Stimulated activated CD8-positive, alpha-beta memory T cell treated with anti-CD3 and anti-CD28 coated beads, Interleukin-4, amount 100 ng/mL, for 1 hour (primary cell): ENCODE measurements at regions not wholly inside any gene's neighbourhood (a gene's known extent, or its start where the extent isn't known, plus 50 kb on each side); places are given as distances from the start of the nearest gene placed in this dataset.

Experiments
- DNase-seq, 2 donors: peaks; one replicate each; pipeline ENCODE4 v3.0.0-alpha.2; 2020; ENCODE audit warnings: low read depth in 2 of 2, low spot score in 1 of 2

GRCh38 chr15:98382139-98382538, 266.2 kb upstream of the IGF1R start:
- DNase-seq = no peak

DNA sequence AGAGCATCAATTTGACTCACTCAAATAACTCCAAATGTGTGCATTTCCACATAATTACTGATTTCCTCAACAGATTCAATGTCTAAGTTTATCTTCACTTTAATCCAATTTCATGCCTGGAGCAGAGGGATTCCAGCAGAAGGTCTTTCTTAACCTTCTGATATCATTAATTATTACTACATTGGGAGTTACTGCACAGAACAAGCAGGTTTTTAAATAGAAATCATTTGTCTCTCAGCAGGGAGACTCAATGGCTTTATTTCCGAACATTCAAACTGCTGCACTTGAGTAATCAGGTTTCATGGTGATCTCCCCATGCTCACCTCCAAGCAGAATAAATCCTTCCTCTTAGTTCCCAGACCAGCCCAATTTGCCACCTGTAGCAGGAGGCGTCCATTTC, 264.8 kb upstream of the IGF1R start:
- no peak for DNase-seq

DNA sequence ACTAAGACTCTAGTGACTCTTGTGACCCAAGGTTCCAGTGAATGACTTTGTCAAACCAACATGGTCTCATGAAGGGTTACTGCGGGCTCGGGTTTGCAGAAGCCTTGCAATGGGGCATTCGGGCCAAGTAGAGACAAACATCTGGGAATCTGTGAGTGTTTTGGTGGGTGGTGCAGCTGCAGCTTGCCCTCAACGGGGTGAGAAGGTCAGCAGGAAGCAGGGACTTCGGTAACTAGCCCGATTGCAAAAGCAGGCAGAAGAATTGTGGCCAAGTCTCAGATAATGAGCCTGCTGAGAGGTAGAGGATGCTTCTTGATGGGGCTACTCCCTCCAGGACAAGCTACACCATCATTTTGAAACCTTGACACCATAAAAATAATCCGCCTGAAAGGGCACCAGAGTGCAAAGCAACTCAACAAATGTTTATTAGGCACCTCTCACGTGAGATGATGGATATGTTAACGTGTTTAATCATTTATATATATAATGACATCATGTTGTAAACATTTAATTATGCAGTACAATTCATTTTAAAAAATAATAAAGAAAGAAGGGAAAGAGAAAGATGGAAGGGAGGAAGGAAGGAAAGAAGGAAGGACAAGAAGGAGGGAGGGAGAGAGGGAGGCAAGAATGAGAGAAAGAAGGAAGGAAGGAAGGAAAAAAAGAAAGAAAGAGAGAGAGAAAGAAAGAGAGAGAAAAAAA, 263.9 kb upstream of the IGF1R start:
- no peak for DNase-seq

DNA sequence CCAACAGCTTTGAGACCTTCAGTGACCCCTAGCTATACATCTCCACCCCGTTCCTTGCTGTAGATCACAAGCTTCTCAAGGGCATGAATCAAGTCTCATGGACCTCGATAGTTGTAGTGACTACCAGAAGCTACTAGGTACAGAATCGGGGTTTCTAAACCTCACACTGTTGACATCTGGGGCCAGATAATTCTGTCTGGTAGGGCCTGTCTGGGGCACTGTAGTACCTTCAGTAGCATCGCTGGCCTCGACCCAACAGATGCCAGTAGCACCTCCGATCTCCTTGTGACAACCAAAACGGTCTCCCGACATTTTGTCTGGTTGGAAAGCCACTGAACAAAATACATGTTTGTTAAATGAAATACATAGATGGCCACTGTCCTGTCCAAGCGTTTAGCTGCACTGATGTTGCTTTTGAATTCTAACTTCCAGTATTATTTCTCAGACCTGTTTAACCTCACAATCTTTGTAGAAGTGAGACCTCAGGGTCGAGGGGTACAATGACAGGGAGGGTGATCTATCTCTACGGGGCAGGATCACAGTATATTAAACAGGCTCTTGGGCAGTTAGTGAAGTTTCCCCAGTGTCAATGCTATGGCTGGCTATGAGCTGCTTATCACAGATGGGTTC, 262.5 kb upstream of the IGF1R start:
- DNase-seq = no peak

DNA sequence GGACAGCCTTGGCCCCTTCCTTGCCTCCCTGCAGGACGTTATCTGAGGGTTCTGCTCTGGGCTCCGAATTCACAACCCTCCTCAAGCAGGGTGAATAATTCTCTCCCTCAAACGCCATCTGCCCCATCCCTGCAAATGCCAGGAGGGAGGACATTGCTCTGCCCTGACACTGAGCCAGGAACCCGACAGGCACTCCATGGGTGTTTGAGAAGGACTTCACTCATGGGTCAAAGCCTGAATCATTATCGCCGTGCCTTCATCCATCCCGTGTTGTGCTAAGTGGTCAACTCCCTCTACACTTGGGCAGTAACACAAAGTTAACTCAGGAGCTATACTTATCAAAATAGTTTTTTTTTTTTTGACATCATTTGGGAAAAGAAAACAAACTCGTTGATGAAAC, 261.8 kb upstream of the IGF1R start:
- DNase-seq = no peak

GRCh38 chr15:98387866-98388265, 260.5 kb upstream of the IGF1R start:
- DNase-seq = no peak

DNA sequence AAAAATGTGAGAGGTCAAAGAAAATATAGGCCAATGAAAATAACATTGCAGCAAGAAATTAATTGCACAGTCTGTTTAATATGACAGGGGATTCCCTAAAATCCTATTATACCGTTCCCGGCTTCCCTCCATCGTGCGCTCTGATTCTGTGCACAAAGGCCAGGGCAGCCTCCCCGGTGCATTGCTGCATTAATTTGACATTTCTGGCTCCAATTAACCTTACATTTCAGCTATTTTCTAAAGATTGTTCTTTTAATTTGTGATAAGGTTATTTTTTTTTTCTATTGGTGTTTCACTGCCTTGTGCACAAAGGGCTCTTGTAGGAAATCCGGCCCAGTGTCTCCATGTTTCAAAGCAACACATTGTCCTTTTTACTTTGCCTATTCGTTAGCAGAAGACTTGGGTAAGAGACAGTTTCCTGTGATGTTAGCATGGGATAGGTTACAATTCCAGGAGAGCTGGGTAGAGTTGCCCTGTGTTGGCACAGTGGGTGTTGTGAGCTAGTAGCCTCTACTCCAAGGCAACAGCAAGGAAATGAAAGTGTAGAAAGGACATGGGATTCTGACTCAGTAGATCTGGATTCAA, 257.3 kb upstream of the IGF1R start:
- no peak for DNase-seq

- DNase-seq = no peak
Measured at GRCh38 chr15:98391568-98391967, 256.8 kb upstream of the IGF1R start.

DNA sequence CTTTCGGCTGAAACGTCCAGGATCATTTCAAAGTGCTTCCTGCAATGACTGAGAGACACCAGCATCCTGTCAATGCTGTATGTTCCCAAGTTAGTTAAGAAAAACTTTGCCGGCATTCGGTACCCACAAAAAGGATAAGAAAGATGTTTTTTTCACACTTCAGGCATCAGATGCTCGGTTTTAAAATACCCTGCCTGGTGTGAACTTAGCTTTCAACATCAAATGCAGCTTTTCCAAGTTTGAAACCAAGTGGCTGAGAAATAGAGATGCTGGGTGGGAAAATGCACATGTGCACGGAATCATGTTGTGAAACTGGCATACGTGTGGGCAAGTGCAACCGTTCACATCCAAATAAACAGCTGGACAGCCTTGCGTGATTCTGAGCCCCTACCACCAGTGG, 254.9 kb upstream of the IGF1R start:
- DNase-seq = no peak

DNA sequence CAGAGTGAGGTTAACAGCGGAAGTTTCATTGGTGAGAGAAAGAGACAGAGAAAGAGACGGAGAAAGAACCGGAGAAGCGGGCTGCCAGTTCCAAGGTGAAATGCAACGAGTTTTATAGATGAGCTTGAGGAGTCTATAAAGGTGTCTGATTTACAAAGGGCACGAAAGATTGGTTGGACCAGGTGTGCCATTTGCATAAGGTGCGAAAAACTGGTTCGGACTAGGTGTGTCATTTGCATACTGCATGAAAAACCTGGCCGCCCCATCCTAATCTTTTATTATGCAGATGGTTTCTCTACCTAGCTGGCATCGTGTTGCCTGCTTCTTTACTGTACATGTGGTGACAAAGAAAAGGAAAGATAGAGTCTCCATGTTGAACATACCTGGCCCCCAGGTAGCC, 253.8 kb upstream of the IGF1R start:
- no peak for DNase-seq

DNA sequence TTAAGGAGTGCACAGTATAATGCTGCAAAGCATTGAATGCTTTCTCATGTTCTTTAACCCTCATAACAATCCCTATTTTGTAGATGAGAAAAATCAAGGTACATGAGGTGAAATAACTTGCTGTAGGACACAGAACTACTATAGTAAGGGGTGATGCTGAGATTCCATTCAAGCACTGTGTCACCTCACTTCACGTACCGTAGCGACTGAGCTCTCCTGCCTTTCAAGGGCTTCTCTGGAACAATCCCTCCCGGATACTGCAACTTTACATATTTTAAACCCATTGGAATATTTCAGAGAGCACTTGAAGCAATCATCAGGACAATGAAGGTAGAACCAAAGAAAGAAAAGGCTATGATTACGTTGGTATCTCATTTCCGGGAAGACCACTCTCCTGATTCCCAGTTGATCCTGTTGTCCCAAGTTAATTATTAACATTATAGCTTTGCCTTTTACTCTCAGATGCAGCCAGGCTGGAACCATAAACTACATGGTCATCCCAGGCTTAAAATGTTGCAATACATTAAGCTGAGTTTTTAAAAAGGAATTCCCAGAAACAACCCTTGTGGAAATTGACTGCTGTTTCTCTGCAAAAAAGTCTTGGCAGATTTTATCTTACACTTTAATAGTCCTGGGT, 252.2 kb upstream of the IGF1R start:
- no peak for DNase-seq

DNA sequence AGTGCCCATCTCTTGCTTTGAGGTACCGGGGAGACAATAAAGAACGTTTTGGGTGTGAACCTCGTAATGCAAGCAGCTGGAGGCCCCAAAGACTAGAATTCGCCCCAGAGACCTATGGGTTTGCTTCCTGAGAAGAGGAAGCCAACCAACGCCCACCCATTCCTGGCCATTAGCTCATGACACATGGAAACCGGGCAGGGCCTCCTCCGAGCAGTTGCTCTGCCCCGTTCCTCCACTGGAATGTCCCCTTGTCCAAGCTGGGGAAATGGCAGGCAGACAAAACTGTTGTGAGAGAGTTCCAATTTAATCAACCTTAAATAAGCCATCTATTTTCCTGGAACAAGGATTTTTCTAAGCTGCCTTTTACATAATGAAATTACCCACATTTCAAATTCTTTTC, 250.9 kb upstream of the IGF1R start:
- DNase-seq = no peak

DNA sequence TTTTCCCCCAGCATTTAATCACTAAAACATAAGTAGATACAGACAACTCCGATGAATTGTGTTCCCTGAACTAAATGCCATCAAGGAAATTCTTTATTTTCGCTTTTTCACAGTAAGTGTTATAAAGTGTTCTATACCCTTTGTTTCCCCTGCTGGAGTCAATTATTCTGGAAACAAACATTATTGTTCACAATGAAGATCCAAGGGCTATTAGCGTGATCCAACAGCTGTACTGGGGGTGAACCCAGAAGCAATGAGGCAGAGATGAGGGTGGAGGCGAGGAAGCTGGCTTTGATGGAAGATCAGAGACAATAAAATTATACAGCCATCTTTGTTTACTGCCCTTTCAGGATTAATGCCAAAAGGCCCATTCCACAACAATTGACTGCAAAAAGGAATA, 250.3 kb upstream of the IGF1R start:
- no peak for DNase-seq

DNA sequence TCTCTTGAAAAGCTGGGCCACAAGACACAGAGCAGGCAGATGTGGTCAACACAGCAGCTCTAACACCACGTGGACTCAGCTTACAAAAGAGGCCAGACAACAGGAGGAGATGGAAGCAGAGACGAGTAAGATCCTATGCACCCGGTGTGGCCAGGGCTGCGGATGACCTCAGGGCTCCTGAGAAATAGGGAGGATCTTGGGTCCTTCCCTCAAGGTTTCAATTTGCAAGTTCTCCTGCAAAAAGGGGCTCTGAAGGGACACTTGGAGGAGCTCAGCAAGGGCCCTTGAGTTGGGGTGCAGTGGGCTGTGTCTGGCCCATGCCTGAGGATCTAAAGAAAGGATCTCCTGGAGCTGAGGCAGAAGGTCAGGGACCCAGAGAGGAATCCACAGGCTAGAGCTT, 249.5 kb upstream of the IGF1R start:
- no peak for DNase-seq

DNA sequence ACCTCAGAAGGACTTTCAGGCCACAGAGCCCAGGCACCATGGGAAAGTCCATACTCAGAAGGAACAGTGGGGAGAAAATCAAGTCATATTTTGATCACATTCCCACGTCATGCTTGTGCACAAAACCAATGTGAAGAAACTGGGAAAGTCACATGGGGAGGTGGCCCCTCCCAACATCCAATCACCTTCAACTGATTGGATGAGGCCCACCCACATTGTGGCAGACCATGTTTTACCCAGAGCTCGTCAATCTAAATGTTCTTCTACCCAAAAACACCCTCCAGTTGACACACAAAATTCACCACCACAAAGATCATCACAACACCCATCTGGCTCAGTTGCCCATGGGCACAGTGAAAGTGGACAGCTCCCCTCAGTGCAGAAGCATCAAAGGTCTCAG, 248.2 kb upstream of the IGF1R start:
- DNase-seq = no peak

- DNase-seq = no peak
Measured at GRCh38 chr15:98401029-98401428, 247.3 kb upstream of the IGF1R start.

- DNase-seq = no peak
Measured at GRCh38 chr15:98402486-98402885, 245.9 kb upstream of the IGF1R start.

GRCh38 chr15:98403169-98403568, 245.2 kb upstream of the IGF1R start:
- DNase-seq = no peak

- DNase-seq = no peak
Measured at GRCh38 chr15:98403569-98403968, 244.8 kb upstream of the IGF1R start.

DNA sequence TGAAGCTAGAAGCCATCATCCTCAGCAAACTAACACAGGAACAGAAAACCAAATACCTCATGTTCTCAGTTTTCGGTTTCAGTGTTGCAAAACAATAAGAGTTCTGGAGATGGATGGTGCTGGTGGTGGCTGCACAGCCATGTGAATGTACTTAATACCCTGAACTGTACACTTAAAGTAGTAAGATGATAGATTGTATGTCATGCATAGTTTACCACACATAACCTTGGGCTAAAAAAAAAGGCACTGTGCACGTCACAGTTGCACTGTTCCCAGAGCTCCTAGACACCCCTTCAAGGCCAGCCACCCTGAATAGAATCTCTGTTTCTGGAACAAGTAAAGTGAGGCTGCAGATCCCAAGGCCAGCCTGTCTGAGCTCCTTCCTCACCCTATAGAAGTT, 243.3 kb upstream of the IGF1R start:
- no peak for DNase-seq

DNA sequence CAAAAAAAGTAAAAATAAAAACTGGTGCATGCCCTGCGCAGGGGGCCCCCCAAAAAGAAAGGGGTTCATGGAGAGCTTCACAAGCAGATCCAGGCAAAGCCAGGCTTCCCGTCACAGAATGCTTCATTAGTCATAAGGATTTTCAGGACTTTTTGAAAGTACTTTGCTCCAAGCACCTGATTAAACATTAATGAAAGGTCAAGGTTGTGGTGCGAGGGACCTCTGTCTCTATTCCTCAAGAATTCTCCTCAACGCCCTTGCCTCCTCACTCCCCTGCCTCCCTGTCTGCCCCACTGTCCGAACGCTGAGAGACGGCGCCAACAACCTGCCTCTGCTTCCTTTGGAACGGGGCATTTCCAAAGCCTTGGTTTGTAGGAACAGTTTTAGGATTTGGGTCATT, 240.1 kb upstream of the IGF1R start:
- no peak for DNase-seq

DNA sequence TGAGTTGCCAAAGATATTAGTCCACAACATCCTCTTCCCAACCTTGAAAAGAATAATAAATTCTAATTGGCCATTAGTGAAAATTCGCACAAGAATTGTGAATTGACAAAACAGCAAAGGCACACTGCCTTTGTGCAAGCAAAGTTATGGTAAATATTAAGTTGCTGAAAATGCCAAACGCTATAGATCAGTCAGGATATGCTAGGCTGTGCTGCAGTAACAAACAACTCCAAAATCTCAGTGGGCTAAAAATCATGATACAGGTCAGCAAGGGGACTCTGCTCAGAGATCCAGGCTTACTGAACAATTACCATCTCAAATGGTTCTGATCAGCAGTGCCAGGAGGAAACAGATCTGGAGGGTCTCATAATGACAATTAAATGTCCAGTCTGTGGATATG, 238.0 kb upstream of the IGF1R start:
- DNase-seq = no peak
